Spleen (tissue), 11 donors: ENCODE measurements at regions not wholly inside any gene's neighbourhood (a gene's known extent, or its start where the extent isn't known, plus 50 kb on each side); places are given as distances from the start of the nearest gene placed in this dataset.

Experiments used
- DNase-seq: peaks from one replicate; pipeline ENCODE4 v3.0.0-alpha.2; 2020
- H3K27ac ChIP-seq, 8 donors: fragments of 200-600 bp; sonication (generic) in 7 of 8; 1 replicate in 4 of 8; 2 replicates in 4 of 8; pipeline versions ENCODE4 v1.5.0 to v1.8.0; 2016 to 2021; ENCODE audit warnings: inconsistent platforms in 4 of 8, mild to moderate bottlenecking in 4 of 8, moderate library complexity in 1 of 8
- H3K27me3 ChIP-seq, 7 donors: fragments of 200-600 bp; sonication (generic) in 6 of 7; replicated peaks in 1 of 7; 1 replicate in 4 of 7; 2 replicates in 3 of 7; pipeline versions ENCODE4 v1.5.0 to v1.8.0; 2016 to 2021; ENCODE audit warnings: inconsistent platforms in 3 of 7, mild to moderate bottlenecking in 1 of 7
- H3K36me3 ChIP-seq, 6 donors: fragments of 200-600 bp; sonication (generic) in 5 of 6; 1 replicate in 4 of 6; 2 replicates in 2 of 6; pipeline versions ENCODE4 v1.5.0 to v1.8.0; 2016 to 2021; ENCODE audit warnings: inconsistent platforms in 2 of 6
- H3K4me1 ChIP-seq, 6 donors: fragments of 200-600 bp; sonication (generic) in 5 of 6; 1 replicate in 3 of 6; 2 replicates in 3 of 6; pipeline versions ENCODE4 v1.5.0 to v1.8.0; 2016 to 2021; ENCODE audit warnings: inconsistent platforms in 3 of 6
- H3K4me3 ChIP-seq, 8 donors: fragments of 200-600 bp; sonication (generic) in 7 of 8; 1 replicate in 4 of 8; 2 replicates in 4 of 8; pipeline versions ENCODE4 v1.5.0 to v1.8.0; 2016 to 2021; ENCODE audit warnings: inconsistent platforms in 4 of 8, mild to moderate bottlenecking in 4 of 8, moderate library complexity in 2 of 8
- H3K9me3 ChIP-seq, 8 donors: fragments of 200-600 bp; sonication (generic) in 7 of 8; 1 replicate in 4 of 8; 2 replicates in 4 of 8; pipeline versions ENCODE4 v1.5.0 to v1.8.0; 2016 to 2021; ENCODE audit warnings: inconsistent platforms in 4 of 8
- CTCF ChIP-seq, 11 experiments: fragments of 200-600 bp in 7 of 11; fragments of 450-650 bp in 4 of 11; sonication (generic) in 4 of 11; IDR thresholded peaks in 8 of 11; conservative IDR thresholded peaks in 3 of 11; 1 replicate in 7 of 11; 2 replicates in 4 of 11; pipeline versions ENCODE4 v1.4.0 to v1.8.0; 2016 to 2021; ENCODE audit warnings: antibody characterized with exemption in 11 of 11, inconsistent platforms in 4 of 11, mild to moderate bottlenecking in 1 of 11
- POLR2A ChIP-seq, 3 donors: fragments of 450-650 bp; IDR thresholded peaks; one replicate each; pipeline ENCODE4 v1.5.1; 2017; ENCODE audit warnings: antibody characterized with exemption in 3 of 3, mild to moderate bottlenecking in 1 of 3
- POLR2AphosphoS5 ChIP-seq, 3 donors: sonication (generic); formaldehyde crosslinking; IDR thresholded peaks; one replicate each; pipeline ENCODE4 v1.5.1; 2017; ENCODE audit warnings: antibody characterized with exemption in 3 of 3
- WGBS, 5 donors: extraction: QIAGEN DNeasy Blood & Tissue Kit in 3 of 5; methylation state at CpG; one replicate each; pipeline versions ENCODE4 v1.1.5 to v1.1.7; 2013 to 2018; 5-methylcytosine and 5-hydroxymethylcytosine counted together
- intact Hi-C: fragments of 100-400 bp; cut with DNase I; formaldehyde crosslinking; loops from one replicate; pipeline ENCODE4 v1.15.0; 2023; ENCODE audit warnings: low total_unique reads
- donor health status: healthy with polysubstance abuse.
- donor health status: DM: no; HTN: no; CAD: no; lungs with moderate emphysema.
- donor health status: DM: no; HTN: no; CAD: no.
- donor health status: Bipolar disorder and iron deficiency.
- donor health status: healthy.
- donor health status: DM: no; HTN: no; CAD: no.
- donor health status: DM: yes; HTN: yes; CAD: no.

- no peaks in the 10 kb centered on the region for H3K27me3 ChIP-seq
- no peaks in the 10 kb centered on the region for H3K36me3 ChIP-seq
- no peak for TF ChIP-seq CTCF (IDR thresholded peaks at IDR 0.05 in 8 of 11, conservative IDR thresholded peaks at IDR 0.05 in 3 of 11)
- TF ChIP-seq POLR2AphosphoS5 (IDR thresholded peaks at IDR 0.05) = no peak
- TF ChIP-seq POLR2A (IDR thresholded peaks at IDR 0.05) = no peak
- DNase-seq = no peak
- H3K4me1 ChIP-seq = no peaks in the 10 kb centered on the region
- no peak overlapping the region for H3K4me3 ChIP-seq
- peaks cover 0 to 52% (median 28%) of the 10 kb centered on the region in 8 donors for H3K9me3 ChIP-seq
- intact Hi-C loops = no loop called here
- no peak overlapping the region for H3K27ac ChIP-seq
Measured at GRCh38 chr6:80623066-80623815, 516.8 kb downstream of the BCKDHB start.

- intact Hi-C loops = no loop called here
- Histone ChIP-seq H3K27me3 (no peaks in the 10 kb centered on the region), H3K36me3 (no peaks in the 10 kb centered on the region), H3K27ac (no peak overlapping the region), H3K9me3 (peaks cover 0 to 50% (median 28%) of the 10 kb centered on the region in 8 donors), H3K4me3 (no peak overlapping the region), H3K4me1 (no peaks in the 10 kb centered on the region)
- no peak for TF ChIP-seq POLR2A (IDR thresholded peaks at IDR 0.05)
- no peak for TF ChIP-seq POLR2AphosphoS5 (IDR thresholded peaks at IDR 0.05)
- no peak for TF ChIP-seq CTCF (IDR thresholded peaks at IDR 0.05 in 8 of 11, conservative IDR thresholded peaks at IDR 0.05 in 3 of 11)
- WGBS, 5 donors = 60 to 92% (median 71%) methylated on average over 1 of the region's 1 CpG
- no peak for DNase-seq
Measured at GRCh38 chr6:80622641-80623040, 516.2 kb downstream of the BCKDHB start.

GRCh38 chr6:80618953-80619352, 512.5 kb downstream of the BCKDHB start:
- DNase-seq = no peak
- intact Hi-C loops = no loop called here
- Histone ChIP-seq H3K9me3 (peaks cover 0 to 21% (median 5%) of the 10 kb centered on the region in 8 donors), H3K36me3 (no peaks in the 10 kb centered on the region), H3K4me1 (no peaks in the 10 kb centered on the region), H3K4me3 (no peak overlapping the region), H3K27ac (no peak overlapping the region), H3K27me3 (no peaks in the 10 kb centered on the region)
- WGBS, 5 donors = 80 to 90% (median 84%) methylated on average over 4 of the region's 4 CpGs
- TF ChIP-seq POLR2AphosphoS5 (IDR thresholded peaks at IDR 0.05) (no peak), POLR2A (IDR thresholded peaks at IDR 0.05) (no peak), CTCF (IDR thresholded peaks at IDR 0.05 in 8 of 11, conservative IDR thresholded peaks at IDR 0.05 in 3 of 11) (no peak)

GRCh38 chr6:80610846-80611245, 504.4 kb downstream of the BCKDHB start:
- Histone ChIP-seq H3K4me1 (peaks cover 0 to 6% (median 0%) of the 10 kb centered on the region in 6 donors), H3K9me3 (peaks cover 0 to 11% (median 6%) of the 10 kb centered on the region in 8 donors), H3K27ac (no peak overlapping the region), H3K36me3 (no peaks in the 10 kb centered on the region), H3K27me3 (peaks cover 0 to 7% (median 0%) of the 10 kb centered on the region in 7 donors), H3K4me3 (no peak overlapping the region)
- no peak for DNase-seq
- TF ChIP-seq POLR2AphosphoS5 (IDR thresholded peaks at IDR 0.05) (no peak), CTCF (IDR thresholded peaks at IDR 0.05 in 8 of 11, conservative IDR thresholded peaks at IDR 0.05 in 3 of 11) (no peak), POLR2A (IDR thresholded peaks at IDR 0.05) (no peak)
- intact Hi-C loops = no loop called here
- 80 to 97% (median 86%) methylated on average over 1 of the region's 1 CpG for WGBS, 5 donors
